BE2C (cell line): ENCODE measurements at regions not wholly inside any gene's neighbourhood (a gene's known extent, or its start where the extent isn't known, plus 50 kb on each side); places are given as distances from the start of the nearest gene placed in this dataset.

ENCODE experiments used
- DNase-seq: peaks from one replicate; pipeline ENCODE4 v3.0.0-alpha.2; 2020
- H3K27me3 ChIP-seq: fragments of 250-450 bp; sonication (Bioruptor Pico); 2 replicates; pipeline ENCODE4 v1.5.1; 2020; ENCODE audit warnings: mild to moderate bottlenecking
- H3K36me3 ChIP-seq: fragments of 250-450 bp; sonication (Bioruptor Pico); 2 replicates; pipeline ENCODE4 v1.5.1; 2020; ENCODE audit warnings: mild to moderate bottlenecking
- H3K4me1 ChIP-seq: fragments of 250-450 bp; sonication (Bioruptor Pico); 2 replicates; pipeline ENCODE4 v1.5.1; 2020
- H3K4me3 ChIP-seq: 2 replicates; pipeline ENCODE4 v1.5.1; 2011; ENCODE audit warnings: low read depth, low read length
- H3K9me3 ChIP-seq: fragments of 250-450 bp; sonication (Bioruptor Pico); 2 replicates; pipeline ENCODE4 v1.5.1; 2020
- TF ChIP-seq, protein P1 (sequence below): IDR thresholded peaks from 2 replicates; pipeline ENCODE4 v1.5.1; 2012; ENCODE audit warnings: mild to moderate bottlenecking, low read depth, low read length

DNA sequence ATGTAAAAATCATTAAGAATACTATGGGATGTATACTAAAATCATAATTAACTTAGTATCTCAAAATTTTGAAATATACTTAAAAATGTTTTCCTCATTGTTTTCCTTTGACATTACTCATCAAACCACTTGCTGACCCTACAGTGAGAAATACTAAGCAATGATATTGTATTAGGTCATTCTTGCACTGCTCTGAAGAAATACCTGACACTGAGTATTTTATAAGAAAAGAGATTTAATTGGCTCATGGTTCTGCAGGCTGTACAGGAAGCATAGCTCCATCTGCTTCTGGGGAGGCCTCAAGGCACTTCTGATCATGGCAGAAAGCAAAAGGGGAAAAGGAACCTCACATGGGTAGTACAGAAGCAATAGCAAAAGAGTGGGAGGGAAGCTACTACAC lies 950.9 kb upstream of the CHORDC1 start:
- TF ChIP-seq, protein P1, sequence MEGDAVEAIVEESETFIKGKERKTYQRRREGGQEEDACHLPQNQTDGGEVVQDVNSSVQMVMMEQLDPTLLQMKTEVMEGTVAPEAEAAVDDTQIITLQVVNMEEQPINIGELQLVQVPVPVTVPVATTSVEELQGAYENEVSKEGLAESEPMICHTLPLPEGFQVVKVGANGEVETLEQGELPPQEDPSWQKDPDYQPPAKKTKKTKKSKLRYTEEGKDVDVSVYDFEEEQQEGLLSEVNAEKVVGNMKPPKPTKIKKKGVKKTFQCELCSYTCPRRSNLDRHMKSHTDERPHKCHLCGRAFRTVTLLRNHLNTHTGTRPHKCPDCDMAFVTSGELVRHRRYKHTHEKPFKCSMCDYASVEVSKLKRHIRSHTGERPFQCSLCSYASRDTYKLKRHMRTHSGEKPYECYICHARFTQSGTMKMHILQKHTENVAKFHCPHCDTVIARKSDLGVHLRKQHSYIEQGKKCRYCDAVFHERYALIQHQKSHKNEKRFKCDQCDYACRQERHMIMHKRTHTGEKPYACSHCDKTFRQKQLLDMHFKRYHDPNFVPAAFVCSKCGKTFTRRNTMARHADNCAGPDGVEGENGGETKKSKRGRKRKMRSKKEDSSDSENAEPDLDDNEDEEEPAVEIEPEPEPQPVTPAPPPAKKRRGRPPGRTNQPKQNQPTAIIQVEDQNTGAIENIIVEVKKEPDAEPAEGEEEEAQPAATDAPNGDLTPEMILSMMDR = no peak
- no peak for DNase-seq

DNA sequence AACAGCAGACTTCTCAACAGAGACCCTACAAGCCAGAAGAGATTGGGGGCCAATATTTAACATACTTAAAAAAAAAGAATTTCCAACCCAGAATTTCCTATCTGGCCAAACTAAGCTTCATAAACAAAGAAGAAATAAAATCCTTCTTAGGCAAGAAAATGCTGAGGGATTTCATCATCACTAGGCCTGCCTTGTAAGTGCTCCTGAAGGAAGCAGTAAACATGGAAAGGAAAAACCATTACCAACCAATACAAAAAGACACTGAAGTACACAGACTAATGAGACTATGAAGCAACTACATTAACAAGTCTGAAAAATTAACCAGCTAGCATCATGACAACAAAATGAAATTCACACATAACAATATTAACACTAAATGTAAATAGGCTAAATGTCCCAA lies 947.9 kb upstream of the CHORDC1 start:
- TF ChIP-seq, protein P1 = no peak
- no peaks in the 10 kb centered on the region for H3K27me3 ChIP-seq
- H3K9me3 ChIP-seq = no peaks in the 10 kb centered on the region
- peaks cover 7% of the 10 kb centered on the region; the same call in 1 of the 2 replicates for H3K4me1 ChIP-seq
- H3K4me3 ChIP-seq = no peak overlapping the region
- H3K36me3 ChIP-seq = no peaks in the 10 kb centered on the region
- DNase-seq = no peak

More for the DNA sequence above, 950.9 kb upstream of the CHORDC1 start:
- Histone ChIP-seq H3K27me3 (no peaks in the 10 kb centered on the region), H3K36me3 (no peaks in the 10 kb centered on the region), H3K9me3 (no peaks in the 10 kb centered on the region), H3K4me3 (no peak overlapping the region), H3K4me1 (no peaks in the 10 kb centered on the region)

DNA sequence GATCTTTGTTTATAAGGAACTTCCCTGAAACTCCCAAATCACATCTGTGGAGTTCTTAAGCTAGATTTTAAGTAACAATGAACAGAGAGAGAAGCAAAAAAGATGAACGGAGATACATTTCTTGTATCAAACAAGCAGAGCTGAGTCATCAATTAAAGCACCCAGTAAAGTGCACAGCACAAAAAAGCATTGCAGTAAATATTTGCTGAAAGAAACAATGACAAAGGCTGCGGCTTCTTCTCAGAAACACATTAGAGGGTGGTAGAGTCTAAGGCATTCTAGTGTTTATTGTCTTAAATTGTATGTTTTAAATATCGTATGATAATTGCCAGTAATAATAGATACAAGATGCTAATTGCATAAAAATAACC lies 941.6 kb upstream of the CHORDC1 start:
- peak overlapping the region; percentile 31 for H3K4me3 ChIP-seq
- no peaks in the 10 kb centered on the region for H3K9me3 ChIP-seq
- TF ChIP-seq, protein P1 = no peak
- peaks cover 21% of the 10 kb centered on the region for H3K4me1 ChIP-seq
- DNase-seq = peak; percentile 13
- no peaks in the 10 kb centered on the region for H3K36me3 ChIP-seq
- no peaks in the 10 kb centered on the region for H3K27me3 ChIP-seq

DNA sequence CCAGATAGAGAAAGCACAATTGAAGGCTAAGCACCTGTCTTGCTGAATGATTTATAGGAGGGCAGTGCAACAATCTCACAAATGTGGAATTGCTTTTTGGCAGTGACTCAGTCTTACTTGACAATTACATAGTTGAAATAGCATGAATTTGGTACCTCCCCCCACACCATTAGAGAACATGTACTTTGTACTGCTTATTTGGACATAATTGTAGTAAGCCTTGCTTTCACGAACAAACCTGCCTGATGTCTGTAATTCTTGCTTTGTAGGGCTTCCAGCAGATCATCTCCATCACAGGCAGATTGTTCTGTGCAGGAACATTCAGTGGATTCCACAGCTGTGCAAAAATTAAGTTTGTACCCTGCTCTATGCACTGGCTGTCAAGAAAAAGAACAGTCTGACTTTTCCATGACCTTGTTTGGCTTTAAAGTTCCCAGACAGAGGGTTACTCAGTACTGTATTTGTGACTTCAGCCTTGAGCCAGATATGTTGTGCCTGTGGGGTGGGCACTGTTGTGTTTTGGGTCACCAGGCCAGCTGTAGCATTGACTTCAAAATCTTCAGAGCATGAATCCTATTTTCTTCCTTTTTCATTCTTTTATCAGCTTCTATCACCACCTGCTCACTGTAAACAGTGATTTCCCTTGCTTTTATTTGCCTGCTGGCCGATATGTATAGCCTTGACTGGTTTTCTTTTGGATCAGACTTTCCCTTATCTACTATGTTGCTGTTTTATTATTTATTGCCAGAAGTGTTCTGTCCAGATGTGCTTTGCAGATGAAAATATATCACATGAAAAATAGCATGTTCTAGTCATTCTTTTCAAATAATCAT lies 941.0 kb upstream of the CHORDC1 start:
- Histone ChIP-seq H3K27me3 (no peaks in the 10 kb centered on the region), H3K9me3 (no peaks in the 10 kb centered on the region), H3K36me3 (no peaks in the 10 kb centered on the region), H3K4me1 (peaks cover 21% of the 10 kb centered on the region), H3K4me3 (peak overlapping the region; percentile 31)
- peak; percentile 67 for DNase-seq
- TF ChIP-seq, protein P1 = no peak

DNA sequence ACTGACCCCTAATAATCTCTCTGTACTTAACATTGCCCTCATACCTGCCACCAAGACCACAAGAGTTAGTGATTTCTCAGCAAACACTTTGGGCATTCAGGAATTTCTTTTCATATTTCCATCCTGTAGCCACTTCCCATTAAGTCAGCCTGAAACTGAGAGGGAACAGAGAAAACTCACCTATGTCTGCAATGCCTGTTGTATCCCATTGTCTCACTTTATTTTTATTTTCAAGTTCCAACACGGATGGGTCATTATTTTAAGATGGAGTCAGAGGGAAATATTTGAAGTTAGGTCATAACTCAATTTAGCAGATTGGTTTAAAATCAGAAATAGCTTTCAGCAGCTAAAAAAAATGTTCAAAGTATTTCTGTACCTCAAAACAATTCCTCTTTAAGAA lies 937.8 kb upstream of the CHORDC1 start:
- Histone ChIP-seq H3K9me3 (no peaks in the 10 kb centered on the region), H3K27me3 (no peaks in the 10 kb centered on the region), H3K4me3 (no peak overlapping the region), H3K4me1 (peaks cover 14% of the 10 kb centered on the region), H3K36me3 (no peaks in the 10 kb centered on the region)
- DNase-seq = no peak
- TF ChIP-seq, protein P1 = no peak

DNA sequence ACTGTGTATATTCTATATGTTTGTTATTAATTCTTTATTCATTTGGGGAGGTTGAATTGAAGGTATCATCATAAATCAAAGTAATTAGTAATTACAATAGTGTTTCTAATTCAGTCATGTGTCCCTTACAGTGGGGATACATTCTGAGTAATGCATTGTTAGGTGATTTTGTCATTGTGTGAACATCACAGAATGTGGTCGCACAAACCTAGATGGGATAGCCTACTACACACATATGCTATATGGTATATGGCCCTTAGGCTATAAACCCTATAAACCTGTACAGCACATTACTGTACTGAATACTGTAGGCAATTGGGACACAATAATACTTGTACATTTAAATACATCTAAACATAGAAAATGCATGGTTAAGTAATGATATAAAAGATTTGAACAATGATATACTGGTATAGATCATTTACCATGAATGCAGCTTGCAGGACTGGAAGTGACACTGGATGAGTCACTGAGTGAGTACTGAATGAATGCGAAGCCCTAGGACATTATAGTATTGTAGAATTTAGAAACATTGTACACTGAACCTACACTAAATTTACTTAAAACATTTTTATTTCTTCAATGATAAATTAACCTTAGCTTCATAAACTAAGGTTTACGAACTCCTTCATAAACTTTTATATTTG lies 936.2 kb upstream of the CHORDC1 start:
- TF ChIP-seq, protein P1 = no peak
- no peaks in the 10 kb centered on the region for H3K9me3 ChIP-seq
- H3K4me3 ChIP-seq = no peak overlapping the region
- H3K4me1 ChIP-seq = peaks cover 8% of the 10 kb centered on the region
- H3K27me3 ChIP-seq = no peaks in the 10 kb centered on the region
- no peak for DNase-seq
- H3K36me3 ChIP-seq = no peaks in the 10 kb centered on the region
